Ascending aorta (tissue), 2 donors: ENCODE measurements at regions not wholly inside any gene's neighbourhood (a gene's known extent, or its start where the extent isn't known, plus 50 kb on each side); places are given as distances from the start of the nearest gene placed in this dataset.

Source experiments
- DNase-seq, 2 donors: peaks; one replicate each; pipeline ENCODE4 v3.0.0-alpha.2; 2019; ENCODE audit warnings: low spot score in 2 of 2
- H3K27ac ChIP-seq, 2 donors: fragments of 200-600 bp; sonication (generic); one replicate each; pipeline ENCODE4 v1.5.1; 2016 to 2017; ENCODE audit warnings: mild to moderate bottlenecking in 1 of 2
- H3K27me3 ChIP-seq: fragments of 200-600 bp; sonication (generic); one replicate; pipeline ENCODE4 v1.5.1; 2017
- H3K36me3 ChIP-seq, 2 donors: fragments of 200-600 bp; sonication (generic); one replicate each; pipeline ENCODE4 v1.5.1; 2016
- H3K4me1 ChIP-seq, 2 donors: fragments of 200-600 bp; sonication (generic); one replicate each; pipeline ENCODE4 v1.5.1; 2016 to 2017; ENCODE audit warnings: mild to moderate bottlenecking in 1 of 2
- H3K4me3 ChIP-seq, 2 donors: fragments of 200-600 bp; sonication (generic); one replicate each; pipeline ENCODE4 v1.5.1; 2016 to 2017; ENCODE audit warnings: mild to moderate bottlenecking in 1 of 2
- H3K9me3 ChIP-seq, 2 donors: fragments of 200-600 bp; sonication (generic); one replicate each; pipeline ENCODE4 v1.5.1; 2016
- intact Hi-C: fragments of 100-400 bp; cut with DNase I; formaldehyde crosslinking; loops from one replicate; pipeline ENCODE4 v1.15.1; 2023
- TF ChIP-seq, protein P1 (sequence below), 3 experiments: fragments of 200-600 bp in 2 of 3; fragments of 450-650 bp in 1 of 3; sonication (generic) in 2 of 3; IDR thresholded peaks; one replicate each; pipeline ENCODE4 v1.5.1; 2016 to 2019; ENCODE audit warnings: antibody characterized with exemption in 3 of 3, mild to moderate bottlenecking in 1 of 3, moderate library complexity in 1 of 3

DNA sequence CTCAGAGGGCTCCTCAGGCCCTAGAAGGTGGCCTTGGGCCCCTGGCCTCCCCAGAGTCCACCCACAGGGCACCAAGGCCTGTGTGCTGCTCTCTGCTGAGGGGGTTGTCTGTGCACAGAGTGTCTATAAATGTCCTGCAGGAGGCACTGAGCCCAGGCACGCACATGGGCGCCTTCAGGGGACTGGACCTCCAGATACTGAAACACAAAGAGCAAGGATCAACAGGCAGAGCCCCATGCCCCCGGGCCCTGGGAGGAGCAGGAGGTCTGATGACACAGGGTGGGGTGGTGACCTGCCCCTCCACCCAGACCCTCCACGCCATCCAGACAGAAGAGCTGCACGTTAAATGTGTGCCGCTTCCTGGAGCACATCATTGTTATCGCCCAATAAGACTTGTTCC, 64.6 kb upstream of the SIMC1 start:
- Histone ChIP-seq H3K27me3 (no peaks in the 10 kb centered on the region), H3K4me3 (no peak overlapping the region), H3K36me3 (no peaks in the 10 kb centered on the region), H3K4me1 (no peaks in the 10 kb centered on the region), H3K9me3 (no peaks in the 10 kb centered on the region), H3K27ac (no peak overlapping the region)
- no peak for DNase-seq
- intact Hi-C loops = no loop called here
- TF ChIP-seq, protein P1, sequence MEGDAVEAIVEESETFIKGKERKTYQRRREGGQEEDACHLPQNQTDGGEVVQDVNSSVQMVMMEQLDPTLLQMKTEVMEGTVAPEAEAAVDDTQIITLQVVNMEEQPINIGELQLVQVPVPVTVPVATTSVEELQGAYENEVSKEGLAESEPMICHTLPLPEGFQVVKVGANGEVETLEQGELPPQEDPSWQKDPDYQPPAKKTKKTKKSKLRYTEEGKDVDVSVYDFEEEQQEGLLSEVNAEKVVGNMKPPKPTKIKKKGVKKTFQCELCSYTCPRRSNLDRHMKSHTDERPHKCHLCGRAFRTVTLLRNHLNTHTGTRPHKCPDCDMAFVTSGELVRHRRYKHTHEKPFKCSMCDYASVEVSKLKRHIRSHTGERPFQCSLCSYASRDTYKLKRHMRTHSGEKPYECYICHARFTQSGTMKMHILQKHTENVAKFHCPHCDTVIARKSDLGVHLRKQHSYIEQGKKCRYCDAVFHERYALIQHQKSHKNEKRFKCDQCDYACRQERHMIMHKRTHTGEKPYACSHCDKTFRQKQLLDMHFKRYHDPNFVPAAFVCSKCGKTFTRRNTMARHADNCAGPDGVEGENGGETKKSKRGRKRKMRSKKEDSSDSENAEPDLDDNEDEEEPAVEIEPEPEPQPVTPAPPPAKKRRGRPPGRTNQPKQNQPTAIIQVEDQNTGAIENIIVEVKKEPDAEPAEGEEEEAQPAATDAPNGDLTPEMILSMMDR (IDR thresholded peaks at IDR 0.05) = no peak

DNA sequence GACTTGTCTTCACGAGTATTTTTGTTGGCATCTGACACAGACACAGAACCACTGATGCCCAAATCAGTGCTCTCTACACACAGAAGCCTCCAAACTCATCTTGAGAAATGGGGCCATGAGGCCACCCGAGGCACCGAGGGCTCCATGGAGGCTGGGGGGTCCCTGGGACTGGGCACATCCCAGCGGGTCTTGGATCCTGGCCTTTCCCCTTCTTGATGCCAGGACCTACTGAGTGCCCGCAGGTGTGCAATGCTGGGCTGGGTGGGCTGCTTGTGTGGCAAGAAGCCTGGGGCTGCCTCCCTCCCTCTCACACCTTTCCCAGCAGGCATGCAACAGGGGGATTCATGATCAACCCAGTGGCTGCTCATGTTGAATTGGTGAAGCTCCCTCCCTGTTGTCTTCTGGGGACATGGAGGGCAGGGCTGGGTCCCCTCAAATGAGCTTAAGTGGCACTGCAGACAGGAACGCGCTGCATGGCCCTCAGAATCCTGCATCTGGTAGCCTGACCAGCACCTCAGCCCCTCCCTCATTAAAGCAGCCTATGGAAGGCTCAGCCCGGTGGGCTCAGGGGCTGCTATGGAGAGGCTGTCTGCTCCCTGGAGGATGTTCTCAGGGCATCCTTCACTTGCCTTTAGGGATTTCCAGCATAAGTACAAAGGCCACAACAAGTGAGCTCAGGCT, 63.7 kb upstream of the SIMC1 start:
- H3K36me3 ChIP-seq = no peaks in the 10 kb centered on the region
- DNase-seq = no peak

DNA sequence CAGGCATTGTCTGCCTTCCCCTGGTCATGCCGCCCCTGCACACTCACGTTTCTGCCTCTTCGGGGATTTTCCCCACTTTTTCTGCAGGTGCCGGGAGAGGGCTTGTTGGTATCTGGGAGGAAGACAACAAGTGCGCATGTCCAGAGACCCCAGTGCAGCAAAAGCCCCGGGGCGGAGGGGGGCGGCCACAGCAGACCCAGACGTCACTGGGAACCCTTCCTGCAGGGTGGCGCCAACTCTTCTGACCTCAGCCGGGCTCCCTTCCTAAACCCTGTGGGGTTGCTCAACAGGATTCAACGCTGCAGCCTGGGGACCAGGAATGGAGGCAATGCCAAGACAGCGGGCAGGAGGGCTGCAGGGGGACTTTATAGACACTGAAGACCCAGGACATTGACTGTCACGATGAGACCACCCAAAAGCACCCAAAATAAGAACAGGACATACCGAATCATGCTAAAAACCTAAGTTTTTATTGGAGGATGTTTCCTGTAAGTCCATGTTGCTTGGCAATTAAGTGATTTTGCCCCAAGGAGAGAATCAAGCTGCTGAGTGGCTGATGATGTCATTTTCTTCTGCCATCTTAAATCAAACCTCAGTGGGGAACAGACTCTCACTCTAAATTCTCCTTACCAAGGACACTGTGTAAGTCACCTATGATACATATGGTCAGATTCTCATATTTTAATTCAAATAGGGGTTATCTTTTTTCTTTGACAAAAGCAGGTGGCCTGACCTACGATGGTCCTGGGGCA, 62.9 kb upstream of the SIMC1 start:
- H3K4me3 ChIP-seq = no peak overlapping the region

More for the DNA sequence above, 63.7 kb upstream of the SIMC1 start:
- Histone ChIP-seq H3K4me3 (no peak overlapping the region), H3K27ac (no peak overlapping the region), H3K9me3 (no peaks in the 10 kb centered on the region), H3K27me3 (no peaks in the 10 kb centered on the region), H3K4me1 (no peaks in the 10 kb centered on the region)
- TF ChIP-seq, protein P1 (IDR thresholded peaks at IDR 0.05) = no peak
- intact Hi-C loops = no loop called here

DNA sequence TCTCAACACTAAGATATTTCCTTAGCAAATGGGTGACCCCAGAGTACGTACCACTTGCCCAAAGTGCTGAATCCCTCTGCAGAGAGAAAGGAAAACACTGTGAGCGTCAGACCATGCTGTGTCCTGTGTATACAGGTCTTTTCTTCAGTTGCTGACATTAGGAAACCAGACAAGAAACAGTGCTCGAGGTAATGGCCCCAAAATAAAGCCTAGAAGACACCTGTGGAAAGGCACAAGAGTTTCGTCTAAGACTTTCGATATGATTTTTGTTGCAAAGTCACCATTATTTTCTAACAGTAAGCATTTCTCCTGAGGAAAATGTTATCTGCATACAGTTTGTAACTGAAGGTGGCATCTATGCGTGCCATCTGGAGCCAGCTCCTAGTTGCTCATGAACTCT, 62.0 kb upstream of the SIMC1 start:
- no peak for DNase-seq
- TF ChIP-seq, protein P1 (IDR thresholded peaks at IDR 0.05) = no peak
- no peaks in the 10 kb centered on the region for H3K27me3 ChIP-seq
- H3K9me3 ChIP-seq = no peaks in the 10 kb centered on the region
- no peak overlapping the region for H3K4me3 ChIP-seq
- intact Hi-C loops = no loop called here
- no peak overlapping the region for H3K27ac ChIP-seq
- no peaks in the 10 kb centered on the region for H3K4me1 ChIP-seq
- no peaks in the 10 kb centered on the region for H3K36me3 ChIP-seq

More for the DNA sequence above, 62.9 kb upstream of the SIMC1 start:
- Histone ChIP-seq H3K4me1 (no peaks in the 10 kb centered on the region), H3K9me3 (no peaks in the 10 kb centered on the region), H3K27me3 (no peaks in the 10 kb centered on the region), H3K36me3 (no peaks in the 10 kb centered on the region), H3K27ac (no peak overlapping the region)
- intact Hi-C loops = no loop called here
- TF ChIP-seq, protein P1 (IDR thresholded peaks at IDR 0.05) = no peak
- DNase-seq = no peak

DNA sequence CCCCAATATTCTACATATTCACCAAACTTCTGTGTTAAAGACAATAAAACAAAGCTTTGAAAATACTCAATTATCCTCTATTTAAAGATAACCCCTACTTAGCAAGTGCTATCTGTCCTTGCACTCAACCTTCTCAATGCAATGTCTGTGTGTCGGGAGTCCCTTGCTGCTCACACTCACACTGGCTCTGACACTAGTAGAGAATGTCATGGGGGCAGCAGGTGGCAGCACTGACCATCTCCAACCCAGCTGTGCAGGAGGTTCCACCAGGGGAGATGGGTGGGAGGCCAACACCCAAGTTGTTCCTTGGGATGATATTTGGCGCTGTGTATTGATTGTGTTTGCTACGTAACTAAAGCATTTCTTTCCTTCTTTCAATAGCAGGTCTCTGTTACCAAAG, 59.4 kb upstream of the SIMC1 start:
- no peaks in the 10 kb centered on the region for H3K9me3 ChIP-seq
- TF ChIP-seq, protein P1 (IDR thresholded peaks at IDR 0.05) = no peak
- no peak overlapping the region for H3K4me3 ChIP-seq
- intact Hi-C loops = no loop called here
- no peaks in the 10 kb centered on the region for H3K36me3 ChIP-seq
- no peaks in the 10 kb centered on the region for H3K27me3 ChIP-seq
- no peak overlapping the region for H3K27ac ChIP-seq
- H3K4me1 ChIP-seq = no peaks in the 10 kb centered on the region
- no peak for DNase-seq
